ENCODE measurements at regions not wholly inside any gene's neighbourhood (a gene's known extent, or its start where the extent isn't known, plus 50 kb on each side); places are given as distances from the start of the nearest gene placed in this dataset.
"Not testable (repeated sequence)": the region's sequence is repeated elsewhere in the genome, so short reads cannot be mapped to it uniquely, and the experiment has no call there.

GRCh38 chr13:112175162-112176075 lies 108.5 kb downstream of the SOX1 start:
- no peak for FAIRE-seq

GRCh38 chr13:112176141-112177119 lies 109.5 kb downstream of the SOX1 start:
- FAIRE-seq = not testable (repeated sequence)

GRCh38 chr13:112177450-112178288 lies 110.7 kb downstream of the SOX1 start:
- FAIRE-seq = no peak

- FAIRE-seq = no peak
These were observed 111.8 kb downstream of the SOX1 start for GRCh38 chr13:112178769-112179168.

GRCh38 chr13:112179421-112179820 lies 112.5 kb downstream of the SOX1 start:
- no peak for FAIRE-seq

GRCh38 chr13:112179995-112180394 lies 113.0 kb downstream of the SOX1 start:
- no peak for FAIRE-seq

GRCh38 chr13:112181336-112182067 lies 114.6 kb downstream of the SOX1 start:
- FAIRE-seq = no peak

GRCh38 chr13:112182251-112182650 lies 115.3 kb downstream of the SOX1 start:
- no peak for FAIRE-seq

GRCh38 chr13:112182846-112183531 lies 116.0 kb downstream of the SOX1 start:
- no peak for FAIRE-seq

GRCh38 chr13:112183532-112184090 lies 116.7 kb downstream of the SOX1 start:
- no peak for FAIRE-seq

- FAIRE-seq = no peak
These were observed 117.3 kb downstream of the SOX1 start for GRCh38 chr13:112184261-112184660.

GRCh38 chr13:112184851-112185371 lies 118.0 kb downstream of the SOX1 start:
- FAIRE-seq = no peak

GRCh38 chr13:112185466-112185865 lies 118.5 kb downstream of the SOX1 start:
- no peak for FAIRE-seq

GRCh38 chr13:112186091-112186490 lies 119.1 kb downstream of the SOX1 start:
- no peak for FAIRE-seq

- no peak for FAIRE-seq
These were observed 120.8 kb downstream of the SOX1 start for GRCh38 chr13:112187527-112188297.

- no peak for FAIRE-seq
These were observed 121.3 kb downstream of the SOX1 start for GRCh38 chr13:112188298-112188610.

GRCh38 chr13:112193463-112194166 lies 126.7 kb downstream of the SOX1 start:
- no peak for FAIRE-seq

- no peak for FAIRE-seq
These were observed 127.2 kb downstream of the SOX1 start for GRCh38 chr13:112194167-112194530.

- no peak for FAIRE-seq
These were observed 127.6 kb downstream of the SOX1 start for GRCh38 chr13:112194579-112194978.

Data from A204.1 (cell line).